ENCODE measurements at regions not wholly inside any gene's neighbourhood (a gene's known extent, or its start where the extent isn't known, plus 50 kb on each side); places are given as distances from the start of the nearest gene placed in this dataset.

- no peak for TF ChIP-seq CTCF (IDR thresholded peaks at IDR 0.05; ENCODE audit: low read depth, low read length)
- no peak overlapping the region for H3K4me3 ChIP-seq (ENCODE audit: low read depth, low read length)
Observed at GRCh38 chr1:4140821-4141220, 240.7 kb upstream of the C1orf174 start.

- no peak for TF ChIP-seq CTCF (IDR thresholded peaks at IDR 0.05; ENCODE audit: low read depth, low read length)
- H3K4me3 ChIP-seq (ENCODE audit: low read depth, low read length) = no peak overlapping the region
Observed at GRCh38 chr1:4144349-4144971, 244.4 kb upstream of the C1orf174 start.

GRCh38 chr1:4146101-4146500 lies 246.0 kb upstream of the C1orf174 start:
- TF ChIP-seq CTCF (IDR thresholded peaks at IDR 0.05; ENCODE audit: low read depth, low read length) = no peak
- H3K4me3 ChIP-seq (ENCODE audit: low read depth, low read length) = no peak overlapping the region

GRCh38 chr1:4146614-4147013 lies 246.5 kb upstream of the C1orf174 start:
- no peak overlapping the region for H3K4me3 ChIP-seq (ENCODE audit: low read depth, low read length)
- TF ChIP-seq CTCF (IDR thresholded peaks at IDR 0.05; ENCODE audit: low read depth, low read length) = no peak

- TF ChIP-seq CTCF (IDR thresholded peaks at IDR 0.05; ENCODE audit: low read depth, low read length) = no peak
- H3K4me3 ChIP-seq (ENCODE audit: low read depth, low read length) = no peak overlapping the region
Observed at GRCh38 chr1:4147509-4147908, 247.4 kb upstream of the C1orf174 start.

GRCh38 chr1:4149281-4149680 lies 249.2 kb upstream of the C1orf174 start:
- H3K4me3 ChIP-seq (ENCODE audit: low read depth, low read length) = no peak overlapping the region
- no peak for TF ChIP-seq CTCF (IDR thresholded peaks at IDR 0.05; ENCODE audit: low read depth, low read length)

- TF ChIP-seq CTCF (IDR thresholded peaks at IDR 0.05; ENCODE audit: low read depth, low read length) = no peak
- no peak overlapping the region for H3K4me3 ChIP-seq (ENCODE audit: low read depth, low read length)
Observed at GRCh38 chr1:4149831-4150230, 249.8 kb upstream of the C1orf174 start.
